Liver (tissue), 3 donors: ENCODE measurements at regions not wholly inside any gene's neighbourhood (a gene's known extent, or its start where the extent isn't known, plus 50 kb on each side); places are given as distances from the start of the nearest gene placed in this dataset.
"Not testable (repeated sequence)": the region's sequence is repeated elsewhere in the genome, so short reads cannot be mapped to it uniquely, and the experiment has no call there.

Source experiments
- EGR1 ChIP-seq, 2 donors: IDR thresholded peaks; 2 replicates each; pipeline ENCODE4 v1.6.1; 2016 to 2018; ENCODE audit warnings: antibody characterized with exemption in 2 of 2, low read depth in 2 of 2
- FOXA1 ChIP-seq: IDR thresholded peaks from 2 replicates; pipeline ENCODE4 v1.6.1; 2016; ENCODE audit warnings: antibody characterized with exemption
- GABPA ChIP-seq, 2 donors: IDR thresholded peaks in 1 of 2; conservative IDR thresholded peaks in 1 of 2; 2 replicates each; pipeline ENCODE4 v1.6.1; 2016; ENCODE audit warnings: antibody characterized with exemption in 2 of 2, mild to moderate bottlenecking in 1 of 2, moderate library complexity in 1 of 2
- HNF4A ChIP-seq, 2 donors: conservative IDR thresholded peaks; 2 replicates each; pipeline ENCODE4 v1.6.1; 2016; ENCODE audit warnings: antibody characterized with exemption in 2 of 2, mild to moderate bottlenecking in 2 of 2
- RAD21 ChIP-seq, 2 donors: IDR thresholded peaks; 2 replicates each; pipeline ENCODE4 v1.6.1; 2016; ENCODE audit warnings: antibody characterized with exemption in 2 of 2, mild to moderate bottlenecking in 2 of 2
- TAF1 ChIP-seq: conservative IDR thresholded peaks from 2 replicates; pipeline ENCODE4 v1.6.1; 2016; ENCODE audit warnings: antibody characterized with exemption, mild to moderate bottlenecking
- YY1 ChIP-seq: IDR thresholded peaks from 2 replicates; pipeline ENCODE4 v1.6.1; 2016; ENCODE audit warnings: antibody characterized with exemption, mild to moderate bottlenecking
- TF ChIP-seq, protein P1 (sequence below): fragments of 150-350 bp; IDR thresholded peaks from 2 replicates; pipeline ENCODE4 v1.5.1; 2017; ENCODE audit warnings: improper control_type of control experiment, low read depth, low read length; ENCODE audit not compliant: missing input control
- TF ChIP-seq, protein P2 (sequence below): IDR thresholded peaks from 2 replicates; pipeline ENCODE4 v1.6.1; 2016; ENCODE audit warnings: antibody characterized with exemption
- TF ChIP-seq, protein P3 (sequence below): IDR thresholded peaks from 2 replicates; pipeline ENCODE4 v1.6.1; 2016; ENCODE audit warnings: antibody characterized with exemption
- TF ChIP-seq, protein P4 (sequence below): IDR thresholded peaks from 2 replicates; pipeline ENCODE4 v1.6.1; 2016; ENCODE audit warnings: antibody characterized with exemption, mild to moderate bottlenecking
- donor health status: healthy.
- donor health status: healthy.

DNA sequence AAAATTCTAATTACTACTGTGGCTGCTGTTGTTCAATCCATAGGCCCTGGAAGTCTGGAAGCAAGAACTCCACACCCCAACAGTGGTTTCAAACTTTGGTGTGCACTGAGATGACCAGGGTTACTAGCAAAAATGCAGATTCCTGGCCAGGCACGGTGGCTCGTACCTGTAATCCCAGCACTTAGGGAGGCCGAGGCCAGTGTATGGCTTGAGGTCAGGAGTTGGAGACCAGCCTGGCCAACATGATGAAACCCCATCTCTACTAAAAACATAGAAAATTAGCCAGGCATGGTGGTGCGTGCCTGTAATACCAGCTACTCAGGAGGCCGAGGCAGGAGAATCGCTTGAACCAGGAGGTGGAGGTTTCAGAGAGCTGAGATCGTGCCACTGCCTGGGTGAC, 172.2 kb downstream of the OR4M2 start:
- TF ChIP-seq, protein P1, sequence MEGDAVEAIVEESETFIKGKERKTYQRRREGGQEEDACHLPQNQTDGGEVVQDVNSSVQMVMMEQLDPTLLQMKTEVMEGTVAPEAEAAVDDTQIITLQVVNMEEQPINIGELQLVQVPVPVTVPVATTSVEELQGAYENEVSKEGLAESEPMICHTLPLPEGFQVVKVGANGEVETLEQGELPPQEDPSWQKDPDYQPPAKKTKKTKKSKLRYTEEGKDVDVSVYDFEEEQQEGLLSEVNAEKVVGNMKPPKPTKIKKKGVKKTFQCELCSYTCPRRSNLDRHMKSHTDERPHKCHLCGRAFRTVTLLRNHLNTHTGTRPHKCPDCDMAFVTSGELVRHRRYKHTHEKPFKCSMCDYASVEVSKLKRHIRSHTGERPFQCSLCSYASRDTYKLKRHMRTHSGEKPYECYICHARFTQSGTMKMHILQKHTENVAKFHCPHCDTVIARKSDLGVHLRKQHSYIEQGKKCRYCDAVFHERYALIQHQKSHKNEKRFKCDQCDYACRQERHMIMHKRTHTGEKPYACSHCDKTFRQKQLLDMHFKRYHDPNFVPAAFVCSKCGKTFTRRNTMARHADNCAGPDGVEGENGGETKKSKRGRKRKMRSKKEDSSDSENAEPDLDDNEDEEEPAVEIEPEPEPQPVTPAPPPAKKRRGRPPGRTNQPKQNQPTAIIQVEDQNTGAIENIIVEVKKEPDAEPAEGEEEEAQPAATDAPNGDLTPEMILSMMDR: not testable (repeated sequence)
- TF ChIP-seq TAF1; FOXA1; YY1; GABPA (IDR thresholded peaks at IDR 0.05 in 1 of 2, conservative IDR thresholded peaks at IDR 0.05 in 1 of 2); HNF4A (conservative IDR thresholded peaks at IDR 0.05); RAD21 (IDR thresholded peaks at IDR 0.05); EGR1 (IDR thresholded peaks at IDR 0.05; ENCODE audit: low read depth in 2 of 2): not testable (repeated sequence)
- TF ChIP-seq, protein P2, sequence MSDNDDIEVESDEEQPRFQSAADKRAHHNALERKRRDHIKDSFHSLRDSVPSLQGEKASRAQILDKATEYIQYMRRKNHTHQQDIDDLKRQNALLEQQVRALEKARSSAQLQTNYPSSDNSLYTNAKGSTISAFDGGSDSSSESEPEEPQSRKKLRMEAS: not testable (repeated sequence)
- TF ChIP-seq, protein P3, sequence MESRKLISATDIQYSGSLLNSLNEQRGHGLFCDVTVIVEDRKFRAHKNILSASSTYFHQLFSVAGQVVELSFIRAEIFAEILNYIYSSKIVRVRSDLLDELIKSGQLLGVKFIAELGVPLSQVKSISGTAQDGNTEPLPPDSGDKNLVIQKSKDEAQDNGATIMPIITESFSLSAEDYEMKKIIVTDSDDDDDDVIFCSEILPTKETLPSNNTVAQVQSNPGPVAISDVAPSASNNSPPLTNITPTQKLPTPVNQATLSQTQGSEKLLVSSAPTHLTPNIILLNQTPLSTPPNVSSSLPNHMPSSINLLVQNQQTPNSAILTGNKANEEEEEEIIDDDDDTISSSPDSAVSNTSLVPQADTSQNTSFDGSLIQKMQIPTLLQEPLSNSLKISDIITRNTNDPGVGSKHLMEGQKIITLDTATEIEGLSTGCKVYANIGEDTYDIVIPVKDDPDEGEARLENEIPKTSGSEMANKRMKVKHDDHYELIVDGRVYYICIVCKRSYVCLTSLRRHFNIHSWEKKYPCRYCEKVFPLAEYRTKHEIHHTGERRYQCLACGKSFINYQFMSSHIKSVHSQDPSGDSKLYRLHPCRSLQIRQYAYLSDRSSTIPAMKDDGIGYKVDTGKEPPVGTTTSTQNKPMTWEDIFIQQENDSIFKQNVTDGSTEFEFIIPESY: not testable (repeated sequence)
- TF ChIP-seq, protein P4, sequence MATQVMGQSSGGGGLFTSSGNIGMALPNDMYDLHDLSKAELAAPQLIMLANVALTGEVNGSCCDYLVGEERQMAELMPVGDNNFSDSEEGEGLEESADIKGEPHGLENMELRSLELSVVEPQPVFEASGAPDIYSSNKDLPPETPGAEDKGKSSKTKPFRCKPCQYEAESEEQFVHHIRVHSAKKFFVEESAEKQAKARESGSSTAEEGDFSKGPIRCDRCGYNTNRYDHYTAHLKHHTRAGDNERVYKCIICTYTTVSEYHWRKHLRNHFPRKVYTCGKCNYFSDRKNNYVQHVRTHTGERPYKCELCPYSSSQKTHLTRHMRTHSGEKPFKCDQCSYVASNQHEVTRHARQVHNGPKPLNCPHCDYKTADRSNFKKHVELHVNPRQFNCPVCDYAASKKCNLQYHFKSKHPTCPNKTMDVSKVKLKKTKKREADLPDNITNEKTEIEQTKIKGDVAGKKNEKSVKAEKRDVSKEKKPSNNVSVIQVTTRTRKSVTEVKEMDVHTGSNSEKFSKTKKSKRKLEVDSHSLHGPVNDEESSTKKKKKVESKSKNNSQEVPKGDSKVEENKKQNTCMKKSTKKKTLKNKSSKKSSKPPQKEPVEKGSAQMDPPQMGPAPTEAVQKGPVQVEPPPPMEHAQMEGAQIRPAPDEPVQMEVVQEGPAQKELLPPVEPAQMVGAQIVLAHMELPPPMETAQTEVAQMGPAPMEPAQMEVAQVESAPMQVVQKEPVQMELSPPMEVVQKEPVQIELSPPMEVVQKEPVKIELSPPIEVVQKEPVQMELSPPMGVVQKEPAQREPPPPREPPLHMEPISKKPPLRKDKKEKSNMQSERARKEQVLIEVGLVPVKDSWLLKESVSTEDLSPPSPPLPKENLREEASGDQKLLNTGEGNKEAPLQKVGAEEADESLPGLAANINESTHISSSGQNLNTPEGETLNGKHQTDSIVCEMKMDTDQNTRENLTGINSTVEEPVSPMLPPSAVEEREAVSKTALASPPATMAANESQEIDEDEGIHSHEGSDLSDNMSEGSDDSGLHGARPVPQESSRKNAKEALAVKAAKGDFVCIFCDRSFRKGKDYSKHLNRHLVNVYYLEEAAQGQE: not testable (repeated sequence)
